Fibroblast of lung (primary cell): ENCODE measurements at regions not wholly inside any gene's neighbourhood (a gene's known extent, or its start where the extent isn't known, plus 50 kb on each side); places are given as distances from the start of the nearest gene placed in this dataset.

Source experiments
- CTCF ChIP-seq, 2 donors: IDR thresholded peaks in 1 of 2; conservative IDR thresholded peaks in 1 of 2; 1 replicate in 1 of 2; 2 replicates in 1 of 2; pipeline ENCODE4 v1.5.1; 2011 to 2012; ENCODE audit warnings: low read length in 2 of 2, control low read depth in 1 of 2, inconsistent platforms in 1 of 2, low read depth in 1 of 2, mild to moderate bottlenecking in 1 of 2
- EZH2 ChIP-seq: IDR thresholded peaks from 2 replicates; pipeline ENCODE4 v1.5.1; 2012; ENCODE audit warnings: low read length, control low read depth, mild to moderate bottlenecking; ENCODE audit errors: missing control alignments

GRCh38 chr6:67908379-67908778, 726.7 kb upstream of the ADGRB3 start:
- no peak for TF ChIP-seq CTCF (conservative IDR thresholded peaks at IDR 0.05 in 1 of 2, IDR thresholded peaks at IDR 0.05 in 1 of 2; ENCODE audit: low read depth in 1 of 2, low read length in 2 of 2)
- no peak for TF ChIP-seq EZH2
